Bronchial epithelial cell (primary cell): ENCODE measurements at regions not wholly inside any gene's neighbourhood (a gene's known extent, or its start where the extent isn't known, plus 50 kb on each side); places are given as distances from the start of the nearest gene placed in this dataset.

Source experiments
- DNase-seq: peaks from one replicate; pipeline ENCODE4 v3.0.0-alpha.2; 2010; ENCODE audit warnings: low read depth
- FAIRE-seq: peaks from 2 replicates; lab custom pipeline; 2011; peaks lifted over from hg19 to GRCh38; lab: Jason Lieb, UNC
- H3K27me3 ChIP-seq: 2 replicates; pipeline ENCODE4 v1.5.1; 2011; ENCODE audit warnings: low read length; ENCODE audit not compliant: control insufficient read depth, insufficient read depth
- H3K36me3 ChIP-seq: 2 replicates; pipeline ENCODE4 v1.5.1; 2011; ENCODE audit warnings: low read length; ENCODE audit not compliant: control insufficient read depth, insufficient read depth
- H3K4me3 ChIP-seq: 2 replicates; pipeline ENCODE4 v1.5.1; 2011; ENCODE audit warnings: mild to moderate bottlenecking, low read depth, low read length, control low read depth
- CTCF ChIP-seq: IDR thresholded peaks from 2 replicates; pipeline ENCODE4 v1.5.1; 2011; ENCODE audit warnings: mild to moderate bottlenecking, moderate library complexity, low read length, control low read depth, inconsistent platforms; ENCODE audit not compliant: insufficient read depth, severe bottlenecking

GRCh38 chr1:117278531-117278930 is 67.8 kb upstream of the VTCN1 start:
- no peaks in the 10 kb centered on the region for H3K27me3 ChIP-seq
- FAIRE-seq (no peak), DNase-seq (no peak)
- no peak for TF ChIP-seq CTCF
- H3K4me3 ChIP-seq, result no peak overlapping the region
- H3K36me3 ChIP-seq, result no peaks in the 10 kb centered on the region

GRCh38 chr1:117275055-117275454 is 64.3 kb upstream of the VTCN1 start:
- FAIRE-seq (no peak), DNase-seq (no peak)
- Histone ChIP-seq H3K4me3 (no peak overlapping the region), H3K36me3 (no peaks in the 10 kb centered on the region), H3K27me3 (no peaks in the 10 kb centered on the region)
- no peak for TF ChIP-seq CTCF

- peak; percentile 66 for FAIRE-seq
- no peak for TF ChIP-seq CTCF
- DNase-seq, result peak; percentile 72
- H3K4me3 ChIP-seq, result no peak overlapping the region
- no peaks in the 10 kb centered on the region for H3K27me3 ChIP-seq
- no peaks in the 10 kb centered on the region for H3K36me3 ChIP-seq
These were observed 61.2 kb upstream of the VTCN1 start for GRCh38 chr1:117271959-117272358.

GRCh38 chr1:117271129-117271528 is 60.4 kb upstream of the VTCN1 start:
- no peak for FAIRE-seq
- Histone ChIP-seq H3K4me3 (no peak overlapping the region), H3K27me3 (no peaks in the 10 kb centered on the region), H3K36me3 (no peaks in the 10 kb centered on the region)
- DNase-seq, result no peak
- TF ChIP-seq CTCF, result no peak

GRCh38 chr1:117270679-117271078 is 60.0 kb upstream of the VTCN1 start:
- DNase-seq, result no peak
- H3K27me3 ChIP-seq, result no peaks in the 10 kb centered on the region
- H3K36me3 ChIP-seq, result no peaks in the 10 kb centered on the region
- TF ChIP-seq CTCF, result no peak
- no peak for FAIRE-seq
- H3K4me3 ChIP-seq, result no peak overlapping the region
